Fibroblast of lung (primary cell): ENCODE measurements at regions not wholly inside any gene's neighbourhood (a gene's known extent, or its start where the extent isn't known, plus 50 kb on each side); places are given as distances from the start of the nearest gene placed in this dataset.

ENCODE experiments used
- DNase-seq, 2 donors: peaks; one replicate each; pipeline versions ENCODE4 v3.0.0 to v3.0.0-alpha.2; 2010; ENCODE audit warnings: low read depth in 2 of 2
- H2AFZ ChIP-seq: 2 replicates; pipeline ENCODE4 v1.5.1; 2012; ENCODE audit warnings: low read length, control low read depth, inconsistent platforms
- H3K27ac ChIP-seq: 2 replicates; pipeline ENCODE4 v1.5.1; 2011; ENCODE audit warnings: low read length, control low read depth; ENCODE audit not compliant: insufficient read depth
- H3K27me3 ChIP-seq: 2 replicates; pipeline ENCODE4 v1.5.1; 2011; ENCODE audit warnings: mild to moderate bottlenecking, low read length; ENCODE audit not compliant: control insufficient read depth, insufficient read depth
- H3K36me3 ChIP-seq: 2 replicates; pipeline ENCODE4 v1.5.1; 2011; ENCODE audit warnings: low read length; ENCODE audit not compliant: control insufficient read depth, insufficient read depth
- H3K4me1 ChIP-seq: 2 replicates; pipeline ENCODE4 v1.5.1; 2011; ENCODE audit warnings: low read length; ENCODE audit not compliant: control insufficient read depth, insufficient read depth; ENCODE audit errors: extremely low read depth
- H3K4me2 ChIP-seq: 2 replicates; pipeline ENCODE4 v1.5.1; 2011; ENCODE audit warnings: low read length, control low read depth; ENCODE audit not compliant: insufficient read depth; ENCODE audit errors: extremely low read depth
- H3K4me3 ChIP-seq, 4 experiments: fragments of 200-600 bp in 1 of 4; sonication (generic) in 1 of 4; replicated peaks in 1 of 4; 2 replicates each; pipeline ENCODE4 v1.5.1; 2011 to 2016; ENCODE audit warnings: low read length in 4 of 4, low read depth in 3 of 4, mild to moderate bottlenecking in 3 of 4, control low read depth in 2 of 4, inconsistent platforms in 1 of 4, mixed read lengths in 1 of 4; ENCODE audit not compliant: insufficient read depth in 1 of 4; ENCODE audit errors: control extremely low read depth in 1 of 4
- H3K79me2 ChIP-seq: 2 replicates; pipeline ENCODE4 v1.5.1; 2012; ENCODE audit warnings: mild to moderate bottlenecking, low read length, inconsistent platforms; ENCODE audit not compliant: control insufficient read depth, insufficient read depth
- H3K9ac ChIP-seq: 2 replicates; pipeline ENCODE4 v1.5.1; 2011; ENCODE audit warnings: mild to moderate bottlenecking, low read length, control low read depth; ENCODE audit not compliant: insufficient read depth
- H3K9me3 ChIP-seq: 2 replicates; pipeline ENCODE4 v1.5.1; 2012; ENCODE audit warnings: low read depth, low read length; ENCODE audit not compliant: control insufficient read depth, insufficient read depth
- H4K20me1 ChIP-seq: 2 replicates; pipeline ENCODE4 v1.5.1; 2011; ENCODE audit warnings: low read length; ENCODE audit not compliant: control insufficient read depth, insufficient read depth; ENCODE audit errors: extremely low read depth
- CTCF ChIP-seq, 2 donors: IDR thresholded peaks in 1 of 2; conservative IDR thresholded peaks in 1 of 2; 1 replicate in 1 of 2; 2 replicates in 1 of 2; pipeline ENCODE4 v1.5.1; 2011 to 2012; ENCODE audit warnings: low read length in 2 of 2, control low read depth in 1 of 2, inconsistent platforms in 1 of 2, low read depth in 1 of 2, mild to moderate bottlenecking in 1 of 2
- EZH2 ChIP-seq: IDR thresholded peaks from 2 replicates; pipeline ENCODE4 v1.5.1; 2012; ENCODE audit warnings: low read length, control low read depth, mild to moderate bottlenecking; ENCODE audit errors: missing control alignments

- DNase-seq, result no peak
- no peak overlapping the region for H3K9ac ChIP-seq
- no peaks in the 10 kb centered on the region for H3K4me1 ChIP-seq
- no peaks in the 10 kb centered on the region for H4K20me1 ChIP-seq
- no peaks in the 10 kb centered on the region for H3K27me3 ChIP-seq
- H2AFZ ChIP-seq, result no peak overlapping the region
- no peaks in the 10 kb centered on the region for H3K9me3 ChIP-seq
- H3K4me3 ChIP-seq, result no peak overlapping the region
- H3K36me3 ChIP-seq, result no peaks in the 10 kb centered on the region
- no peak overlapping the region for H3K27ac ChIP-seq
- TF ChIP-seq CTCF (conservative IDR thresholded peaks at IDR 0.05 in 1 of 2, IDR thresholded peaks at IDR 0.05 in 1 of 2; ENCODE audit: low read depth in 1 of 2, low read length in 2 of 2), result no peak
- no peak for TF ChIP-seq EZH2
- H3K4me2 ChIP-seq, result no peak overlapping the region
- no peaks in the 10 kb centered on the region for H3K79me2 ChIP-seq
Measured at GRCh38 chr10:111281516-111281915, 204.7 kb downstream of the ADRA2A start.

- no peak for DNase-seq
- Histone ChIP-seq H4K20me1 (no peaks in the 10 kb centered on the region), H3K27me3 (no peaks in the 10 kb centered on the region), H3K4me1 (no peaks in the 10 kb centered on the region), H3K9me3 (no peaks in the 10 kb centered on the region), H3K36me3 (no peaks in the 10 kb centered on the region), H3K4me3 (no peak overlapping the region), H3K4me2 (no peak overlapping the region), H3K79me2 (no peaks in the 10 kb centered on the region), H3K27ac (no peak overlapping the region), H2AFZ (no peak overlapping the region), H3K9ac (no peak overlapping the region)
- TF ChIP-seq EZH2 (no peak), CTCF (conservative IDR thresholded peaks at IDR 0.05 in 1 of 2, IDR thresholded peaks at IDR 0.05 in 1 of 2; ENCODE audit: low read depth in 1 of 2, low read length in 2 of 2) (no peak)
Measured at GRCh38 chr10:111289461-111289860, 212.6 kb downstream of the ADRA2A start.

GRCh38 chr10:111290649-111291048 lies 213.8 kb downstream of the ADRA2A start:
- no peaks in the 10 kb centered on the region for H3K79me2 ChIP-seq
- TF ChIP-seq CTCF (conservative IDR thresholded peaks at IDR 0.05 in 1 of 2, IDR thresholded peaks at IDR 0.05 in 1 of 2; ENCODE audit: low read depth in 1 of 2, low read length in 2 of 2) (no peak), EZH2 (no peak)

More at GRCh38 chr10:111290649-111291048, 213.8 kb downstream of the ADRA2A start:
- DNase-seq, result no peak
- H3K9ac ChIP-seq, result no peak overlapping the region
- H3K4me3 ChIP-seq, result no peak overlapping the region
- H2AFZ ChIP-seq, result no peak overlapping the region
- no peaks in the 10 kb centered on the region for H3K4me1 ChIP-seq
- no peak overlapping the region for H3K27ac ChIP-seq
- no peak overlapping the region for H3K4me2 ChIP-seq
- H3K9me3 ChIP-seq, result no peaks in the 10 kb centered on the region
- H3K27me3 ChIP-seq, result no peaks in the 10 kb centered on the region
- H3K36me3 ChIP-seq, result no peaks in the 10 kb centered on the region
- H4K20me1 ChIP-seq, result no peaks in the 10 kb centered on the region
